WTC11 (cell line): ENCODE measurements at regions not wholly inside any gene's neighbourhood (a gene's known extent, or its start where the extent isn't known, plus 50 kb on each side); places are given as distances from the start of the nearest gene placed in this dataset.

ENCODE experiments used
- CTCF ChIP-seq: fragments of 200-600 bp; IDR thresholded peaks from 2 replicates; pipeline ENCODE4 v1.8.0; 2022; ENCODE audit warnings: antibody characterized with exemption
- E2F1 ChIP-seq: sonication (generic); formaldehyde crosslinking; IDR thresholded peaks from 2 replicates; pipeline ENCODE4 v1.8.0; 2022; ENCODE audit warnings: mild to moderate bottlenecking, missing genetic modification reagents
- FOXP1 ChIP-seq: sonication (generic); formaldehyde crosslinking; IDR thresholded peaks from 2 replicates; pipeline ENCODE4 v1.8.0; 2022; ENCODE audit warnings: missing genetic modification reagents, mild to moderate bottlenecking, moderate library complexity, borderline replicate concordance
- HMGXB4 ChIP-seq: sonication (generic); formaldehyde crosslinking; IDR thresholded peaks from 2 replicates; pipeline ENCODE4 v1.8.1; 2023; ENCODE audit warnings: mild to moderate bottlenecking, moderate library complexity, missing genetic modification reagents
- MLX ChIP-seq: sonication (generic); formaldehyde crosslinking; IDR thresholded peaks from 2 replicates; pipeline ENCODE4 v1.8.1; 2023; ENCODE audit warnings: mild to moderate bottlenecking, missing genetic modification reagents, moderate library complexity
- MYBL2 ChIP-seq: sonication (generic); formaldehyde crosslinking; IDR thresholded peaks from 2 replicates; pipeline ENCODE4 v1.8.1; 2023; ENCODE audit warnings: mild to moderate bottlenecking, moderate library complexity, missing genetic modification reagents
- NR3C1 ChIP-seq: sonication (generic); formaldehyde crosslinking; conservative IDR thresholded peaks from 2 replicates; pipeline ENCODE4 v1.8.1; 2023; ENCODE audit warnings: low read depth, mild to moderate bottlenecking, missing genetic modification reagents
- SP1 ChIP-seq: sonication (generic); formaldehyde crosslinking; conservative IDR thresholded peaks from 2 replicates; pipeline ENCODE4 v1.8.1; 2022; ENCODE audit warnings: missing genetic modification reagents
- ZNF416 ChIP-seq: fragments of 250-450 bp; sonication (Bioruptor Pico); IDR thresholded peaks from 2 replicates; pipeline ENCODE4 v1.9.0; 2021; ENCODE audit warnings: mild to moderate bottlenecking, inconsistent platforms
- TF ChIP-seq, protein P1 (sequence below): sonication (generic); formaldehyde crosslinking; IDR thresholded peaks from 2 replicates; pipeline ENCODE4 v1.8.0; 2022; ENCODE audit warnings: mild to moderate bottlenecking, missing genetic modification reagents
- TF ChIP-seq, protein P2 (sequence below): sonication (generic); formaldehyde crosslinking; IDR thresholded peaks from 2 replicates; pipeline ENCODE4 v1.8.1; 2023; ENCODE audit warnings: mild to moderate bottlenecking, missing genetic modification reagents, moderate library complexity
- TF ChIP-seq, protein P3 (sequence below): sonication (generic); formaldehyde crosslinking; IDR thresholded peaks from 2 replicates; pipeline ENCODE4 v1.8.0; 2023; ENCODE audit warnings: missing genetic modification reagents

DNA sequence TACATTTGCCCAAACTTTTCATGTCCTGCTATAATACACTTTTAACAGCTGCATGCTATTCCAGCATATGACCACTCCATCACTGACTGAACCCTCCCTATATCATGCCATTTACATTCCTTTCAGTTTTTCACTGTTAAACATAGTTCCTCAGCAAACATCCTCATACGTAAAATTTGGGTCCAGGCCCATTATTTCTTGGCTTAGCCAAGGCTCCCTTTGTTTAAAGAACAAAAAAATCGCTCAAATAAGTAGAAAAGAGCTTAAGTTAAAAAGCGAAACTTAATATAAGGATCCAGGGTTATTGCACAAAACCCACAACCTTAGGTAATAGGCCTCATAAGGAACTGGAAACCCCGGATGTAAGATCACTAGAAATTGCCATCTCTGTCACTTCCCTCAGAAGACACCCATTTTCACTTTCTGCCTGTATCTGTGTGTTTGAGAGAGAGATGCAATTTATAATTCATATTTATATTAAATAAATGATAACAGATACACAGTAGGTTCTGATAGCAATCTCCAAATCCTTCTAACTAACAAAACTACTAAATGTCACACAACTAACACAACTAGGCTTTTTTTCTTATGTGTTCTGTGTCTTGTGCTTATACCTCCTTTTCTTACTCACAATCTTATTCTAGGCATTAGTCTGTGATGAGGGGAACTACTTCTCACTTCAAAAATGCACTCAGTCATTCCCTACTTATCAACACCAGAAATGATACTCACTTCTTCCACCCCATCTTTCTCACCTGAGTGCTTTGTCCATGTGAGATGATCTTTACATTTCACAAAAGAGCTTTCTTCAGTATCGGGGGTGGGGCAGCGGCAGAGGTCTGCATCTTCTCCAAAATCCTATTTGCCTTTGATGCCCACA is 59.9 kb upstream of the FAM241A start:
- no peak for TF ChIP-seq ZNF416 (CRISPR knock-in tag)
- TF ChIP-seq, protein P1, sequence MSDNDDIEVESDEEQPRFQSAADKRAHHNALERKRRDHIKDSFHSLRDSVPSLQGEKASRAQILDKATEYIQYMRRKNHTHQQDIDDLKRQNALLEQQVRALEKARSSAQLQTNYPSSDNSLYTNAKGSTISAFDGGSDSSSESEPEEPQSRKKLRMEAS (CRISPR knock-in tag), result no peak
- TF ChIP-seq, protein P2, sequence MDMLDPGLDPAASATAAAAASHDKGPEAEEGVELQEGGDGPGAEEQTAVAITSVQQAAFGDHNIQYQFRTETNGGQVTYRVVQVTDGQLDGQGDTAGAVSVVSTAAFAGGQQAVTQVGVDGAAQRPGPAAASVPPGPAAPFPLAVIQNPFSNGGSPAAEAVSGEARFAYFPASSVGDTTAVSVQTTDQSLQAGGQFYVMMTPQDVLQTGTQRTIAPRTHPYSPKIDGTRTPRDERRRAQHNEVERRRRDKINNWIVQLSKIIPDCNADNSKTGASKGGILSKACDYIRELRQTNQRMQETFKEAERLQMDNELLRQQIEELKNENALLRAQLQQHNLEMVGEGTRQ (CRISPR knock-in tag), result no peak
- TF ChIP-seq HMGXB4, result no peak
- no peak for TF ChIP-seq E2F1 (CRISPR knock-in tag)
- no peak for TF ChIP-seq FOXP1
- no peak for TF ChIP-seq SP1 (CRISPR knock-in tag)
- no peak for TF ChIP-seq CTCF
- TF ChIP-seq MLX (CRISPR knock-in tag), result no peak
- no peak for TF ChIP-seq MYBL2
- no peak for TF ChIP-seq NR3C1
- TF ChIP-seq, protein P3, sequence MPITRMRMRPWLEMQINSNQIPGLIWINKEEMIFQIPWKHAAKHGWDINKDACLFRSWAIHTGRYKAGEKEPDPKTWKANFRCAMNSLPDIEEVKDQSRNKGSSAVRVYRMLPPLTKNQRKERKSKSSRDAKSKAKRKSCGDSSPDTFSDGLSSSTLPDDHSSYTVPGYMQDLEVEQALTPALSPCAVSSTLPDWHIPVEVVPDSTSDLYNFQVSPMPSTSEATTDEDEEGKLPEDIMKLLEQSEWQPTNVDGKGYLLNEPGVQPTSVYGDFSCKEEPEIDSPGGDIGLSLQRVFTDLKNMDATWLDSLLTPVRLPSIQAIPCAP (CRISPR knock-in tag), result no peak
